ENCODE measurements at regions not wholly inside any gene's neighbourhood (a gene's known extent, or its start where the extent isn't known, plus 50 kb on each side); places are given as distances from the start of the nearest gene placed in this dataset.

DNA sequence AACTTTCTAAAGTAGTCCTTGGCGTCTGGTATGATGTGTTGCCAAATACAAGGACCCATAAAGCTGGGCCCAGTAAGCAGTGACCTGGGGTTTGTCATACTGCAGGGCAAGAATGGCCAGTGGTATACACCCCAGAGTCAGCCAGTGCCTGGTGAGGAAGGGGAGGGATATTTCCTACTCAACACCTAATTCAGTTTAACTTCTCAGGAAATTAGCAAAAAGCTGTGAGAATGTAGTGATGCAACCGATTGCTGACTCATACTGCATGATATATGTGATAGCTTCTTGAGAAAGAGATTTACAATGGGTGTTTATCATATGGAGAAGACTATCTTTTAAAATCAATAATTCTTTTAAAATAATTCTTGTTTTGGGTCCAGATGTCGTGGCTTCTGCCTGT is 889.3 kb upstream of the CELF2 start:
- H3K27me3 Mint-ChIP-seq, result no peaks in the 10 kb centered on the region
- no peaks in the 10 kb centered on the region for H3K4me1 Mint-ChIP-seq
- peaks cover 0 to 3% (median 0%) of the 10 kb centered on the region in 7 donors for H3K9me3 Mint-ChIP-seq
- H3K9me3 ChIP-seq (ENCODE audit: control insufficient read depth in 2 of 2, low read length in 2 of 2), result no peaks in the 10 kb centered on the region
- no peak overlapping the region for H3K4me3 Mint-ChIP-seq
- ATAC-seq (ENCODE audit: low read depth in 2 of 2) (no peak), DNase-seq (no peak)
- no peak overlapping the region for H3K4me3 ChIP-seq (ENCODE audit: low read depth, low read length)
- no peak overlapping the region for H3K27ac ChIP-seq (ENCODE audit: insufficient read depth, low read length, poor library complexity, severe bottlenecking)
- H3K36me3 ChIP-seq (ENCODE audit: control insufficient read depth, insufficient read depth, low read length), result no peaks in the 10 kb centered on the region
- H3K27ac Mint-ChIP-seq, result no peak overlapping the region
- H3K36me3 Mint-ChIP-seq, result no peaks in the 10 kb centered on the region
- no peaks in the 10 kb centered on the region for H3K27me3 ChIP-seq (ENCODE audit: control insufficient read depth, insufficient read depth, low read length)
- no peaks in the 10 kb centered on the region for H3K4me1 ChIP-seq (ENCODE audit: control insufficient read depth, insufficient read depth, low read length, poor library complexity, severe bottlenecking)

DNA sequence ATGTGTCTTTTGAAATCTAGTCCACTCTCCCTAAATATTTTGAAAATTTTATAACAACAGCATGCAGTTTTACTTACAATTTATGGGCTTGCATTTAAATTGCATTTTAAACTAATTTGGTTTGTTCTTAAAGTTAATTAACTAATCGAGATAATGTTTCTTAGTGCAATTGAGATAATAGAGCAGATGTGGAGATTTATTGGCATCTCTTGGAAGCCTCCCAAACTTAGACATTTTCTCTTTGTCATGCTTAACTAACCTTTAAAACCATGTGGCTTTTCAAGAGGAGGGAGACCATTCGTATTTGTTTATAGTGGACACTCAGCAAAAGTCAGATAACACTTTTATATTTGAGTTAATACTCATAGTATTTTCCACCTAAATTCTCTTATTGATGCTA is 887.0 kb upstream of the CELF2 start:
- no peak overlapping the region for H3K27ac Mint-ChIP-seq
- Histone ChIP-seq H3K36me3 (ENCODE audit: control insufficient read depth, insufficient read depth, low read length) (no peaks in the 10 kb centered on the region), H3K27ac (ENCODE audit: insufficient read depth, low read length, poor library complexity, severe bottlenecking) (no peak overlapping the region), H3K27me3 (ENCODE audit: control insufficient read depth, insufficient read depth, low read length) (no peaks in the 10 kb centered on the region), H3K4me1 (ENCODE audit: control insufficient read depth, insufficient read depth, low read length, poor library complexity, severe bottlenecking) (no peaks in the 10 kb centered on the region), H3K4me3 (ENCODE audit: low read depth, low read length) (no peak overlapping the region), H3K9me3 (ENCODE audit: control insufficient read depth in 2 of 2, low read length in 2 of 2) (no peaks in the 10 kb centered on the region)
- H3K36me3 Mint-ChIP-seq, result no peaks in the 10 kb centered on the region
- no peaks in the 10 kb centered on the region for H3K27me3 Mint-ChIP-seq
- no peaks in the 10 kb centered on the region for H3K4me1 Mint-ChIP-seq
- H3K9me3 Mint-ChIP-seq, result peaks cover 0 to 4% (median 0%) of the 10 kb centered on the region in 7 donors
- H3K4me3 Mint-ChIP-seq, result no peak overlapping the region
- ATAC-seq (ENCODE audit: low read depth in 2 of 2), result no peak
- DNase-seq, result no peak

DNA sequence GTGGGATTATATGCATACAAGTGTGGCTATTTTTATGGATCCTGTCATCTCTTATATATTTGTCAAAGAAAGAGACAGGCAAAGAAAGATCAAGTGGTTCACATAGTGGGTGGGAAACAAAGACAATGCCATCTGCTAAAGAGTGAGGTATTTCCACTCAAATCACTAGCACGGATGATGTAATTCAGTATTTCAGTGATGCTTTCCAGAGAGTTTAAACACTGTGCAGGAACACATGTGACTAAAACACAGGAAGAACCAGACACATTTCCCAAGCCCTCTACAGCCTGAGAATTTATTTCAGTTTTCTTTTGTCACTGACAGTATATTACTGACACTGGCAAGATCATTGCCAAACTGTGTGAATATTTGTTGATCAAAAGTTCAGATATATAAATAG is 885.7 kb upstream of the CELF2 start:
- Histone ChIP-seq H3K36me3 (ENCODE audit: control insufficient read depth, insufficient read depth, low read length) (no peaks in the 10 kb centered on the region), H3K9me3 (ENCODE audit: control insufficient read depth in 2 of 2, low read length in 2 of 2) (no peaks in the 10 kb centered on the region), H3K4me3 (ENCODE audit: low read depth, low read length) (no peak overlapping the region), H3K27ac (ENCODE audit: insufficient read depth, low read length, poor library complexity, severe bottlenecking) (no peak overlapping the region), H3K4me1 (ENCODE audit: control insufficient read depth, insufficient read depth, low read length, poor library complexity, severe bottlenecking) (no peaks in the 10 kb centered on the region), H3K27me3 (ENCODE audit: control insufficient read depth, insufficient read depth, low read length) (no peaks in the 10 kb centered on the region)
- no peak for ATAC-seq (ENCODE audit: low read depth in 2 of 2)
- Mint-ChIP-seq H3K27ac (no peak overlapping the region), H3K9me3 (peaks cover 0 to 2% (median 0%) of the 10 kb centered on the region in 7 donors), H3K4me3 (no peak overlapping the region), H3K4me1 (peaks cover 0 to 5% (median 0%) of the 10 kb centered on the region in 4 donors), H3K27me3 (no peaks in the 10 kb centered on the region), H3K36me3 (no peaks in the 10 kb centered on the region)
- no peak for DNase-seq

DNA sequence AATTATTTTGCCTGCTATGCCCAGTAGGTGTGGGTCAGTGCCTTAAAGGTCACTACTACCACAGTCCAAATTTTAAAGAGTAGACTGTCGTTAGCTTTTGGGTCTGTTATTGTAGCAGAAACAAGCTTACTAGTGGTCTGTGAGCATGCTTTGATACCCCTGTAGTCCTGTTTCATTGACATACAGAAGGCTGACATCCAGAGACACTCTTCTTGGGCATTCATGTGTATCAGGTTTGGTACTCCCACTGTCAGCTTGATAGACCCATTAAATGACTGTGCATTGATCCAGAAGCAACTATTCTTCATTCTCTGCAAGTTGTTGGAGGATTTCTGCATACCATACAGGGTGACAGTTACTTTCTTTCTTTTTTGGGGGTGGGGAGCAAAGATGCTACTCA is 884.4 kb upstream of the CELF2 start:
- peaks cover 0 to 2% (median 0%) of the 10 kb centered on the region in 7 donors for H3K9me3 Mint-ChIP-seq
- Histone ChIP-seq H3K4me1 (ENCODE audit: control insufficient read depth, insufficient read depth, low read length, poor library complexity, severe bottlenecking) (no peaks in the 10 kb centered on the region), H3K27ac (ENCODE audit: insufficient read depth, low read length, poor library complexity, severe bottlenecking) (no peak overlapping the region), H3K27me3 (ENCODE audit: control insufficient read depth, insufficient read depth, low read length) (no peaks in the 10 kb centered on the region), H3K9me3 (ENCODE audit: control insufficient read depth in 2 of 2, low read length in 2 of 2) (no peaks in the 10 kb centered on the region), H3K4me3 (ENCODE audit: low read depth, low read length) (no peak overlapping the region), H3K36me3 (ENCODE audit: control insufficient read depth, insufficient read depth, low read length) (no peaks in the 10 kb centered on the region)
- H3K36me3 Mint-ChIP-seq, result no peaks in the 10 kb centered on the region
- DNase-seq (no peak), ATAC-seq (ENCODE audit: low read depth in 2 of 2) (no peak)
- H3K27me3 Mint-ChIP-seq, result no peaks in the 10 kb centered on the region
- no peak overlapping the region for H3K4me3 Mint-ChIP-seq
- H3K27ac Mint-ChIP-seq, result no peak overlapping the region
- H3K4me1 Mint-ChIP-seq, result peaks cover 3 to 6% (median 5%) of the 10 kb centered on the region in 4 donors

DNA sequence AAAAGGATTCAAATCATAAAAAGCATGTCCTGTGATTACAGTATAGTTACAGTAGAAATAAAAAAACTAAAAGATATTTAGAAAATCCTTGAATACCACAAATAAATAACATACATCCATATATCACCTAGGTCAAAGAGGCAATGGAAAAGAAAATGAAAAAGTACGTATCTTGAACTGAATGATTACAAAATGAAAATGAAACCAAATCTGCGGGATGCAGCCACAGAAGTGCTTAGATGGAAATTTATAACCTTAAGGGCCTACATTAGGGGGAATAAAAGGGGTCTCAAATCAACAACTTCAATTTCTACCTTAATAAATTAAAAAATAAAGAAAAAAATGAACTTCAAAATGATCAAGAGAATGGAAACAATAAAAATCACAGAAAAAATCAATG is 879.0 kb upstream of the CELF2 start:
- Histone ChIP-seq H3K4me3 (ENCODE audit: low read depth, low read length) (peak overlapping the region; percentile 72), H3K9me3 (ENCODE audit: control insufficient read depth in 2 of 2, low read length in 2 of 2) (no peaks in the 10 kb centered on the region), H3K27ac (ENCODE audit: insufficient read depth, low read length, poor library complexity, severe bottlenecking) (no peak overlapping the region), H3K36me3 (ENCODE audit: control insufficient read depth, insufficient read depth, low read length) (no peaks in the 10 kb centered on the region), H3K4me1 (ENCODE audit: control insufficient read depth, insufficient read depth, low read length, poor library complexity, severe bottlenecking) (no peaks in the 10 kb centered on the region), H3K27me3 (ENCODE audit: control insufficient read depth, insufficient read depth, low read length) (no peaks in the 10 kb centered on the region)
- Mint-ChIP-seq H3K9me3 (peaks cover 0 to 3% (median 0%) of the 10 kb centered on the region in 7 donors), H3K27me3 (no peaks in the 10 kb centered on the region), H3K4me1 (peaks cover 3 to 15% (median 5%) of the 10 kb centered on the region in 4 donors), H3K36me3 (no peaks in the 10 kb centered on the region), H3K4me3 (peak overlapping the region; percentile 23 to 85 (median 66)), H3K27ac (peak overlapping the region in 2 of 3 donors; percentile 2 to 22)
- ATAC-seq (ENCODE audit: low read depth in 2 of 2) (no peak), DNase-seq (peak in 2 of 3 donors; percentile 3 to 51)

DNA sequence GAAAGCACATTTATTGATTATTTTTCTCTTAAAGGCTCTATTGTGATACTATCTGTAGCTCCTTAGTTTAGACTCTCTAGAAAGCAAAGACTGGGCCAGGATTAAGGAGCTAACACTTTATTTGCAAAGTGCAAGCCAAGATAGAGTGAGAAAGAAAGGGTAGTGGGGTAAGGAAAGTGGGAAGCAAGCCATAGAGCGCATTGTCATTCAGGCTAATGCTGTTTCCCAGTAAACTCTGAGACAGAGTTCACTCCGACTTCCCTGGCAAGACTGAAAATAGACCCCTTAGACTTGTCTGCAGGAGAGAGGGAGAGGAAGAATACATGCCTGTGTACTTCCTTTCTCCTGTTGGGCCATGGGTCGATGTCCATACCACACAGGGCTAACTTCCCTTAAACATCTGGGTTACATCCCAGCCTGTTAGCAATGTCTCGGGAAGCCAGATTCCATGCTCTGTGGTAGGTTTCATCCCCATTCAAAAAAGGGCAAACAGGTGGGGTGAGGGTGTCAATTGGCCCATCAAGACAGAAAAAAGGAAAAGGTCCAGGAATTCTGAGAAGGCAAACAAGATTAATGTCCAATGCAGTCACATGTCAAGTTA is 875.8 kb upstream of the CELF2 start:
- H3K27ac Mint-ChIP-seq, result no peak overlapping the region
- no peaks in the 10 kb centered on the region for H3K36me3 Mint-ChIP-seq
- Histone ChIP-seq H3K27ac (ENCODE audit: insufficient read depth, low read length, poor library complexity, severe bottlenecking) (no peak overlapping the region), H3K4me3 (ENCODE audit: low read depth, low read length) (no peak overlapping the region), H3K9me3 (ENCODE audit: control insufficient read depth in 2 of 2, low read length in 2 of 2) (no peaks in the 10 kb centered on the region), H3K27me3 (ENCODE audit: control insufficient read depth, insufficient read depth, low read length) (no peaks in the 10 kb centered on the region), H3K36me3 (ENCODE audit: control insufficient read depth, insufficient read depth, low read length) (no peaks in the 10 kb centered on the region), H3K4me1 (ENCODE audit: control insufficient read depth, insufficient read depth, low read length, poor library complexity, severe bottlenecking) (no peaks in the 10 kb centered on the region)
- peaks cover 0 to 1% (median 0%) of the 10 kb centered on the region in 7 donors for H3K9me3 Mint-ChIP-seq
- no peak overlapping the region for H3K4me3 Mint-ChIP-seq
- H3K4me1 Mint-ChIP-seq, result peaks cover 1 to 15% (median 4%) of the 10 kb centered on the region in 4 donors
- no peaks in the 10 kb centered on the region for H3K27me3 Mint-ChIP-seq
- ATAC-seq (ENCODE audit: low read depth in 2 of 2), result no peak
- DNase-seq, result no peak

DNA sequence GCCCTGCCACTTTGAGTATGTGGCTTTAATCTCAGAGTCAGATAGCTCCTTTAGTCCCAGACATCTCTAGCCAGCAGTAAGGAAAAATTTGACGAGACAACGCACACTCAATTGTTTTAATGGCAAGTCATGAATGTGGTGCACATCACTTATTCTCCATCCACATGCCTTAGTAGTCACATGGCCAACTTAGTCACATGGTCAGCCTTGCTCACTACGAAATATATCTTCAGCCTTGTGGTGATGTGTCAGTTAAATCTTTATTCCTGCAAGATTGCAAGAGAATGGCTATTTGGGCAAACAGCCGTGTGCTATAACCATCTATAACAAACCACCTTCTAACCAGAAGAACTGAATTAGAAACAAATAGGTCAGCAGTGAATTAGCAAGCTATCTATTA is 871.1 kb upstream of the CELF2 start:
- Mint-ChIP-seq H3K27ac (no peak overlapping the region), H3K36me3 (no peaks in the 10 kb centered on the region), H3K4me1 (no peaks in the 10 kb centered on the region), H3K27me3 (no peaks in the 10 kb centered on the region), H3K9me3 (peaks cover 0 to 4% (median 0%) of the 10 kb centered on the region in 7 donors), H3K4me3 (no peak overlapping the region)
- DNase-seq (no peak), ATAC-seq (ENCODE audit: low read depth in 2 of 2) (no peak)
- Histone ChIP-seq H3K27ac (ENCODE audit: insufficient read depth, low read length, poor library complexity, severe bottlenecking) (no peak overlapping the region), H3K4me1 (ENCODE audit: control insufficient read depth, insufficient read depth, low read length, poor library complexity, severe bottlenecking) (no peaks in the 10 kb centered on the region), H3K9me3 (ENCODE audit: control insufficient read depth in 2 of 2, low read length in 2 of 2) (no peaks in the 10 kb centered on the region), H3K4me3 (ENCODE audit: low read depth, low read length) (no peak overlapping the region), H3K27me3 (ENCODE audit: control insufficient read depth, insufficient read depth, low read length) (no peaks in the 10 kb centered on the region), H3K36me3 (ENCODE audit: control insufficient read depth, insufficient read depth, low read length) (no peaks in the 10 kb centered on the region)

DNA sequence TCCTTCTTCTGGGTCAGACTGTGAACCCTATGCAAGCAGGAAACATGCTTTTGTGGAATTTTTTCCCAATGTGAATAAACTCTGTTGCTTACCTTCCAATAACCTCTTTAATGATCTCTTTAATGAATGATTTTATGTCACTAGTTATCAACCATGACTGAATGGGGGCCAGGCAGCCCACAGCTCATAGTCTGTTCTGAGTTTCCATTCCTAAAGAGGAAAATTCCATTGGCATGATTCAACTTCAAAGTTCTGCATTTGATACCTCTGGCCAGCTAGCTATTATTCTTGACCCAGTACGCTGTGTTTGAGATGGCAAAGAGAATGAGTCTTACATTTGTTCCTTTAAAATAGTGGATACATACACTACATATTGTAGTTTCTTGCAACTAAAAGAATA is 867.8 kb upstream of the CELF2 start:
- no peak overlapping the region for H3K27ac ChIP-seq (ENCODE audit: insufficient read depth, low read length, poor library complexity, severe bottlenecking)
- no peaks in the 10 kb centered on the region for H3K4me1 ChIP-seq (ENCODE audit: control insufficient read depth, insufficient read depth, low read length, poor library complexity, severe bottlenecking)
- Mint-ChIP-seq H3K36me3 (no peaks in the 10 kb centered on the region), H3K4me3 (no peak overlapping the region), H3K27me3 (no peaks in the 10 kb centered on the region), H3K27ac (no peak overlapping the region), H3K4me1 (no peaks in the 10 kb centered on the region), H3K9me3 (peaks cover 0 to 4% (median 0%) of the 10 kb centered on the region in 7 donors)
- ATAC-seq (ENCODE audit: low read depth in 2 of 2) (no peak), DNase-seq (no peak)
- no peaks in the 10 kb centered on the region for H3K9me3 ChIP-seq (ENCODE audit: control insufficient read depth in 2 of 2, low read length in 2 of 2)
- H3K4me3 ChIP-seq (ENCODE audit: low read depth, low read length), result no peak overlapping the region
- no peaks in the 10 kb centered on the region for H3K36me3 ChIP-seq (ENCODE audit: control insufficient read depth, insufficient read depth, low read length)
- H3K27me3 ChIP-seq (ENCODE audit: control insufficient read depth, insufficient read depth, low read length), result no peaks in the 10 kb centered on the region
